Neural progenitor cell (in vitro differentiated cells): ENCODE measurements at regions not wholly inside any gene's neighbourhood (a gene's known extent, or its start where the extent isn't known, plus 50 kb on each side); places are given as distances from the start of the nearest gene placed in this dataset.

ENCODE experiments used
- CTCF ChIP-seq: fragments of 200-600 bp; sonication (generic); IDR thresholded peaks from 2 replicates; pipeline ENCODE4 v1.5.1; 2017; ENCODE audit warnings: antibody characterized with exemption, mild to moderate bottlenecking
- EZH2phosphoT487 ChIP-seq: fragments of 200-600 bp; sonication (generic); IDR thresholded peaks from 2 replicates; pipeline ENCODE4 v1.6.1; 2017; ENCODE audit warnings: antibody characterized with exemption

GRCh38 chr2:217189747-217190146 lies 329.9 kb upstream of the TNP1 start:
- TF ChIP-seq CTCF (no peak), EZH2phosphoT487 (no peak)
